ENCODE measurements at regions not wholly inside any gene's neighbourhood (a gene's known extent, or its start where the extent isn't known, plus 50 kb on each side); places are given as distances from the start of the nearest gene placed in this dataset.

- no peak for DNase-seq (ENCODE audit: low read depth)
These were observed 1096.4 kb downstream of the TBC1D22A start for GRCh38 chr22:47858773-47859306.

- no peak for DNase-seq (ENCODE audit: low read depth)
These were observed 1092.2 kb downstream of the TBC1D22A start for GRCh38 chr22:47854680-47855079.

- no peak for DNase-seq (ENCODE audit: low read depth)
These were observed 1091.8 kb downstream of the TBC1D22A start for GRCh38 chr22:47854251-47854650.

- no peak for DNase-seq (ENCODE audit: low read depth)
These were observed 1091.3 kb downstream of the TBC1D22A start for GRCh38 chr22:47853750-47854149.

GRCh38 chr22:47851586-47851985, 1089.1 kb downstream of the TBC1D22A start:
- DNase-seq (ENCODE audit: low read depth), result no peak

- no peak for DNase-seq (ENCODE audit: low read depth)
These were observed 1088.2 kb downstream of the TBC1D22A start for GRCh38 chr22:47850644-47851151.

GRCh38 chr22:47849576-47849975, 1087.1 kb downstream of the TBC1D22A start:
- DNase-seq (ENCODE audit: low read depth), result no peak

GRCh38 chr22:47848184-47848920, 1085.9 kb downstream of the TBC1D22A start:
- DNase-seq (ENCODE audit: low read depth), result no peak

- DNase-seq (ENCODE audit: low read depth), result no peak
These were observed 1084.9 kb downstream of the TBC1D22A start for GRCh38 chr22:47847131-47847890.

GRCh38 chr22:47846206-47846605, 1083.8 kb downstream of the TBC1D22A start:
- DNase-seq (ENCODE audit: low read depth), result no peak

- no peak for DNase-seq (ENCODE audit: low read depth)
These were observed 1079.7 kb downstream of the TBC1D22A start for GRCh38 chr22:47842119-47842518.

GRCh38 chr22:47841156-47841555, 1078.7 kb downstream of the TBC1D22A start:
- DNase-seq (ENCODE audit: low read depth), result no peak

- no peak for DNase-seq (ENCODE audit: low read depth)
These were observed 1077.3 kb downstream of the TBC1D22A start for GRCh38 chr22:47839595-47840227.

- no peak for DNase-seq (ENCODE audit: low read depth)
These were observed 1075.3 kb downstream of the TBC1D22A start for GRCh38 chr22:47837703-47838102.

- peak; percentile 42 for DNase-seq (ENCODE audit: low read depth)
These were observed 1074.5 kb downstream of the TBC1D22A start for GRCh38 chr22:47836957-47837356.

- peak; percentile 37 for DNase-seq (ENCODE audit: low read depth)
These were observed 1073.3 kb downstream of the TBC1D22A start for GRCh38 chr22:47835726-47836125.

- no peak for DNase-seq (ENCODE audit: low read depth)
These were observed 1063.6 kb downstream of the TBC1D22A start for GRCh38 chr22:47826016-47826415.

GRCh38 chr22:47822422-47822821, 1060.0 kb downstream of the TBC1D22A start:
- no peak for DNase-seq (ENCODE audit: low read depth)

GRCh38 chr22:47818496-47818895, 1056.0 kb downstream of the TBC1D22A start:
- no peak for DNase-seq (ENCODE audit: low read depth)

- no peak for DNase-seq (ENCODE audit: low read depth)
These were observed 1054.9 kb downstream of the TBC1D22A start for GRCh38 chr22:47817380-47817779.

- DNase-seq (ENCODE audit: low read depth), result no peak
These were observed 1054.4 kb downstream of the TBC1D22A start for GRCh38 chr22:47816863-47817210.

GRCh38 chr22:47816121-47816862, 1053.8 kb downstream of the TBC1D22A start:
- no peak for DNase-seq (ENCODE audit: low read depth)

Measured in HS-5 (cell line).